GM18499 (cell line): ENCODE measurements at regions not wholly inside any gene's neighbourhood (a gene's known extent, or its start where the extent isn't known, plus 50 kb on each side); places are given as distances from the start of the nearest gene placed in this dataset.
"Not testable (repeated sequence)": the region's sequence is repeated elsewhere in the genome, so short reads cannot be mapped to it uniquely, and the experiment has no call there.

Experiments used
- ATAC-seq: cut with Tn5 transposase; IDR thresholded peaks from one replicate; pipeline ENCODE4 v1.9.1; 2021; ENCODE audit warnings: moderate number of reproducible peaks; ENCODE audit not compliant: insufficient read depth, unreplicated experiment

GRCh38 chr19:30284885-30285284, 87.3 kb upstream of the ZNF536 start:
- ATAC-seq: no peak

- ATAC-seq: no peak
Measured at GRCh38 chr19:30286378-30286777, 85.8 kb upstream of the ZNF536 start.

GRCh38 chr19:30287259-30287658, 84.9 kb upstream of the ZNF536 start:
- ATAC-seq: no peak

- no peak for ATAC-seq
Measured at GRCh38 chr19:30287973-30288372, 84.2 kb upstream of the ZNF536 start.

- ATAC-seq: no peak
Measured at GRCh38 chr19:30288911-30289310, 83.3 kb upstream of the ZNF536 start.

- ATAC-seq: no peak
Measured at GRCh38 chr19:30289336-30289735, 82.8 kb upstream of the ZNF536 start.

GRCh38 chr19:30290805-30291204, 81.4 kb upstream of the ZNF536 start:
- ATAC-seq: not testable (repeated sequence)

- no peak for ATAC-seq
Measured at GRCh38 chr19:30293051-30293785, 79.0 kb upstream of the ZNF536 start.

GRCh38 chr19:30297969-30298368, 74.2 kb upstream of the ZNF536 start:
- no peak for ATAC-seq

GRCh38 chr19:30303131-30303654, 69.0 kb upstream of the ZNF536 start:
- ATAC-seq: no peak

- ATAC-seq: no peak
Measured at GRCh38 chr19:30304540-30304939, 67.6 kb upstream of the ZNF536 start.

- ATAC-seq: no peak
Measured at GRCh38 chr19:30305346-30306060, 66.7 kb upstream of the ZNF536 start.

GRCh38 chr19:30307191-30307974, 64.8 kb upstream of the ZNF536 start:
- no peak for ATAC-seq

- ATAC-seq: no peak
Measured at GRCh38 chr19:30309176-30309575, 63.0 kb upstream of the ZNF536 start.

GRCh38 chr19:30309905-30310601, 62.1 kb upstream of the ZNF536 start:
- no peak for ATAC-seq

GRCh38 chr19:30310602-30311263, 61.5 kb upstream of the ZNF536 start:
- ATAC-seq: no peak

GRCh38 chr19:30311911-30312310, 60.3 kb upstream of the ZNF536 start:
- no peak for ATAC-seq

GRCh38 chr19:30312582-30313352, 59.4 kb upstream of the ZNF536 start:
- ATAC-seq: no peak

GRCh38 chr19:30313353-30313750, 58.8 kb upstream of the ZNF536 start:
- ATAC-seq: no peak
